Smooth muscle cell (in vitro differentiated cells): ENCODE measurements at regions not wholly inside any gene's neighbourhood (a gene's known extent, or its start where the extent isn't known, plus 50 kb on each side); places are given as distances from the start of the nearest gene placed in this dataset.
"Not testable (repeated sequence)": the region's sequence is repeated elsewhere in the genome, so short reads cannot be mapped to it uniquely, and the experiment has no call there.

Source experiments
- DNase-seq: peaks from one replicate; lab custom pipeline; 2025; ENCODE audit not compliant: unreplicated experiment; lab: John Stamatoyannopoulos, UW
- H2AFZ ChIP-seq: fragments of 200-600 bp; sonication (generic); 2 replicates; pipeline ENCODE4 v1.6.0; 2016; ENCODE audit warnings: antibody characterized with exemption, low read depth, mild to moderate bottlenecking
- H3F3A ChIP-seq: fragments of 200-600 bp; sonication (generic); 2 replicates; pipeline ENCODE4 v1.6.0; 2017; ENCODE audit warnings: antibody characterized with exemption, low read depth
- H3K27ac ChIP-seq: fragments of 200-600 bp; sonication (generic); 2 replicates; pipeline ENCODE4 v1.5.1; 2016; ENCODE audit warnings: low read depth, mild to moderate bottlenecking
- H3K27me3 ChIP-seq: fragments of 200-600 bp; sonication (generic); 2 replicates; pipeline ENCODE4 v1.6.1; 2016; ENCODE audit warnings: low read depth, mild to moderate bottlenecking
- H3K36me3 ChIP-seq: fragments of 200-600 bp; sonication (generic); 2 replicates; pipeline ENCODE4 v1.5.1; 2016; ENCODE audit warnings: low read depth
- H3K4me1 ChIP-seq: fragments of 200-600 bp; sonication (generic); 2 replicates; pipeline ENCODE4 v1.5.1; 2016; ENCODE audit warnings: low read depth
- H3K4me2 ChIP-seq: fragments of 200-600 bp; sonication (generic); 2 replicates; pipeline ENCODE4 v1.6.0; 2016; ENCODE audit warnings: mild to moderate bottlenecking
- H3K4me3 ChIP-seq: fragments of 200-600 bp; sonication (generic); 2 replicates; pipeline ENCODE4 v1.5.1; 2016; ENCODE audit warnings: mild to moderate bottlenecking
- H3K79me2 ChIP-seq: fragments of 200-600 bp; sonication (generic); 2 replicates; pipeline ENCODE4 v1.6.0; 2016; ENCODE audit warnings: low read depth, mild to moderate bottlenecking
- H3K9ac ChIP-seq: fragments of 200-600 bp; sonication (generic); 2 replicates; pipeline ENCODE4 v1.6.0; 2016; ENCODE audit warnings: low read depth
- H3K9me3 ChIP-seq: fragments of 200-600 bp; sonication (generic); replicated peaks from 2 replicates; pipeline ENCODE4 v1.5.1; 2016; ENCODE audit warnings: low read depth
- H4K20me1 ChIP-seq: fragments of 200-600 bp; sonication (generic); 2 replicates; pipeline ENCODE4 v1.6.0; 2016; ENCODE audit warnings: low read depth
- WGBS: methylation state at CpG from one replicate; pipeline ENCODE4 v1.1.7; 2016; ENCODE audit warnings: low lambda C conversion rate; 5-methylcytosine and 5-hydroxymethylcytosine counted together
- TF ChIP-seq, protein P1 (sequence below): fragments of 200-600 bp; sonication (generic); IDR thresholded peaks from 2 replicates; pipeline ENCODE4 v1.5.1; 2017; ENCODE audit warnings: borderline replicate concordance, mild to moderate bottlenecking, antibody characterized with exemption; ENCODE audit not compliant: insufficient read depth, poor library complexity, severe bottlenecking

DNA sequence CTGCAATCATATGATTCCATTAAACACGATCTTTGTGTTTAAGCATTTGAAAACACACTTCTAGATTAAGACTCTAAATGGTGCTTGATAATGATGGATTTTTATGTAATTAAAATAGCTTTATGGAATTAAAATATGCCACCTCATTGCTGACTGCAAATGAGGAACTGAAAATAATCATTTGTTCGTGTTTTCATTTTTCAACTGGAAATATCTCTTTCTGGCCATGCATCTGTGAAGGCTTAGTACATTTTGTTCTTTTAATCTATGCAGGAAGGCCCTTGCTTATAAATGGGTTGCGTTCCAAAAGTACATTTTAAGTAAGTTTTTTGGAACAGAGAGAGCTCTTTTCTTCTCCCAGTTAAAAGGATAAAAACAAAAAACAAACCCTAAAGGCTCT lies 125.5 kb downstream of the MC4R start:
- H3K27ac ChIP-seq = no peak overlapping the region
- no peaks in the 10 kb centered on the region for H3K79me2 ChIP-seq
- no peak overlapping the region for H3K9ac ChIP-seq
- no peak overlapping the region for H3K4me3 ChIP-seq
- H3F3A ChIP-seq = no peaks in the 10 kb centered on the region
- TF ChIP-seq, protein P1, sequence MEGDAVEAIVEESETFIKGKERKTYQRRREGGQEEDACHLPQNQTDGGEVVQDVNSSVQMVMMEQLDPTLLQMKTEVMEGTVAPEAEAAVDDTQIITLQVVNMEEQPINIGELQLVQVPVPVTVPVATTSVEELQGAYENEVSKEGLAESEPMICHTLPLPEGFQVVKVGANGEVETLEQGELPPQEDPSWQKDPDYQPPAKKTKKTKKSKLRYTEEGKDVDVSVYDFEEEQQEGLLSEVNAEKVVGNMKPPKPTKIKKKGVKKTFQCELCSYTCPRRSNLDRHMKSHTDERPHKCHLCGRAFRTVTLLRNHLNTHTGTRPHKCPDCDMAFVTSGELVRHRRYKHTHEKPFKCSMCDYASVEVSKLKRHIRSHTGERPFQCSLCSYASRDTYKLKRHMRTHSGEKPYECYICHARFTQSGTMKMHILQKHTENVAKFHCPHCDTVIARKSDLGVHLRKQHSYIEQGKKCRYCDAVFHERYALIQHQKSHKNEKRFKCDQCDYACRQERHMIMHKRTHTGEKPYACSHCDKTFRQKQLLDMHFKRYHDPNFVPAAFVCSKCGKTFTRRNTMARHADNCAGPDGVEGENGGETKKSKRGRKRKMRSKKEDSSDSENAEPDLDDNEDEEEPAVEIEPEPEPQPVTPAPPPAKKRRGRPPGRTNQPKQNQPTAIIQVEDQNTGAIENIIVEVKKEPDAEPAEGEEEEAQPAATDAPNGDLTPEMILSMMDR = no peak
- DNase-seq = no peak
- H4K20me1 ChIP-seq = no peaks in the 10 kb centered on the region
- 91% methylated on average over 3 of the region's 3 CpGs for WGBS
- no peaks in the 10 kb centered on the region for H3K27me3 ChIP-seq
- no peaks in the 10 kb centered on the region for H3K4me1 ChIP-seq
- H3K9me3 ChIP-seq = no peaks in the 10 kb centered on the region
- H3K36me3 ChIP-seq = no peaks in the 10 kb centered on the region
- no peak overlapping the region for H2AFZ ChIP-seq
- H3K4me2 ChIP-seq = no peak overlapping the region

DNA sequence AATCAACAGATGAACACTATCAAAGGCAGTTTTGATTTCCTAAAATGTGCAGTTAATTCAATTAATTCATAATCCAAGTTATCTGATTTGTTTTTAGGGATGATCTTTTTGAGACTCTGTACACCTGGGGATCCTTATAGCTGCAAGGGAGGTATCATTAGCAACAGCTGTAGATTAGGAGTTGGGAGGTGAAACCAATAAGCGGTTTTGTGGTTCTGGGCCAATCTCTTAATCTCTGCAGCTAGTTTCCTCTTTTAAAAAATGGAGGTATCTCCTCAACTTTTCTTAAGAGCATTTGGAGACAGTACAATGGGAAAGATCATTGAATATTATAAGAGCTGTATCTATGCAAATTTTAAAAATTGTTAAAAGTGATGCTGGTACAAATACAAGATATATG lies 126.0 kb downstream of the MC4R start:
- H3K4me2 ChIP-seq = no peak overlapping the region
- no peaks in the 10 kb centered on the region for H3K36me3 ChIP-seq
- no peak for DNase-seq
- TF ChIP-seq, protein P1 = no peak
- no peak overlapping the region for H3K27ac ChIP-seq
- no peaks in the 10 kb centered on the region for H3K4me1 ChIP-seq
- H3K9ac ChIP-seq = no peak overlapping the region
- no peaks in the 10 kb centered on the region for H3K27me3 ChIP-seq
- no peak overlapping the region for H2AFZ ChIP-seq
- no peaks in the 10 kb centered on the region for H3F3A ChIP-seq
- 97% methylated on average over 1 of the region's 1 CpG for WGBS
- H3K9me3 ChIP-seq = no peaks in the 10 kb centered on the region
- H3K4me3 ChIP-seq = no peak overlapping the region
- H4K20me1 ChIP-seq = no peaks in the 10 kb centered on the region
- H3K79me2 ChIP-seq = no peaks in the 10 kb centered on the region

DNA sequence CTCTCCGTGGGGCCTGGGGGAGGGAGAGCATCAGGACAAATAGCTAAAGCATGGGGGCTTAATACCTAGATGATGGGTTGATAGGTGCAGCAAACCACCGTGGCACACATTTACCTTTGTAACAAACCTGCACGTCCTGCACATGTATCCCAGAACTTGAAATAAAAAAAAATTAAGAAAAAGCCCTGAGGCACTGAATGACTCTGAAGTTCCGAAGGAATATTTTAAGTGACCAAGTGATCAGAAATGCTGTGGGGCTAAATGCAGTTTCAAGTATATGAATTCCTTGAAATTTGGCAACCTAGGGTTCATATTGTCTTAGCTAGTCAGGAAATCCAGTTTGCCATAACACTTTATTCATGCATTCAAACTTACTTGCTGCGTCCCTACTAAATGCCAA lies 127.5 kb downstream of the MC4R start:
- Histone ChIP-seq H3K4me2 (no peak overlapping the region), H3K27ac (no peak overlapping the region), H4K20me1 (no peaks in the 10 kb centered on the region), H3K9me3 (no peaks in the 10 kb centered on the region), H3K27me3 (no peaks in the 10 kb centered on the region), H3K4me3 (no peak overlapping the region), H3K4me1 (no peaks in the 10 kb centered on the region), H3K79me2 (no peaks in the 10 kb centered on the region), H3K9ac (no peak overlapping the region), H2AFZ (no peak overlapping the region), H3K36me3 (no peaks in the 10 kb centered on the region), H3F3A (no peaks in the 10 kb centered on the region)
- TF ChIP-seq, protein P1 = no peak
- no peak for DNase-seq
- WGBS = 94% methylated on average over 5 of the region's 5 CpGs

DNA sequence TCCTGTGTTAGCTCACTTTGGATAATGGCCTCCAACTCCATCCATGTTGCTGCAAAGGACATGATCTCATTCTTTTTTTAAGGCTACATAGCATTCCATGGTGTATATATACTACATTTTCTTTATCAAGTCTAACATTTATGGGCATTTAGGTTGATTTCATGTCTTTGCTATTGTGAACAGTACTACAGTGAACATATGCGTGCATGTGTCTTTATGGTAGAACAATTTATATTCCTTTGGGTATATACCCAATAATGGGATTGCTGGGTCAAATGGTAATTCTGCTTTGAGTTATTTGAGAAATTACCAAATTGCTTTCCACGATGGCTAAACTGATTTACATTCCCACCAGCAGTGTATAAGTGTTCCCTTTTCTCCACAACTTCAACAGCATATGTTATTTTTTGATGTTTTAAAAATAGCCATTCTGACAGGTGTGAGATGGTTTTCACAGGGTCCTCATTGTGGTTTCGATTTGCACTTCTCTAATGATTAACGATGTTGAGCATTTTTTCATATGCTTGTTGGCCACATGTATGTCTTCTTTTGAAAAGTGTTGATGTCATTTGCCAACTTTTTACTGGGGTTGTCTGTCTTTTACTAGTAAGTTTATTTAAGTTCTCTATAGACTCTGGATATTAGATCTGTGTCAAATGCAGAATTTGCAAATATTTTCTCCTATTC lies 133.4 kb downstream of the MC4R start:
- not testable (repeated sequence) for H3K4me2 ChIP-seq, H3F3A ChIP-seq, H3K27me3 ChIP-seq, DNase-seq, H3K4me1 ChIP-seq, H3K27ac ChIP-seq, H3K9me3 ChIP-seq, H4K20me1 ChIP-seq, H2AFZ ChIP-seq, H3K79me2 ChIP-seq, H3K4me3 ChIP-seq, H3K36me3 ChIP-seq, H3K9ac ChIP-seq
- 85% methylated on average over 4 of the region's 4 CpGs for WGBS
